Activated naive CD8-positive, alpha-beta T cell treated with anti-CD3 and anti-CD28 coated beads, Interleukin-2, amount 50 U/mL, for 24 hours (primary cell): ENCODE measurements at regions not wholly inside any gene's neighbourhood (a gene's known extent, or its start where the extent isn't known, plus 50 kb on each side); places are given as distances from the start of the nearest gene placed in this dataset.
"Not testable (repeated sequence)": the region's sequence is repeated elsewhere in the genome, so short reads cannot be mapped to it uniquely, and the experiment has no call there.

ENCODE experiments used
- ATAC-seq: fragments of 150-1000 bp; cut with Tn5 transposase; one replicate; pipeline ENCODE4 v1.10.0; 2021
- DNase-seq: peaks from one replicate; pipeline ENCODE4 v3.0.0; 2021
- H3K27ac Mint-ChIP-seq: one replicate; pipeline ENCODE4 v1.8.0; 2021; ENCODE audit warnings: mild to moderate bottlenecking, mixed read lengths
- H3K27me3 Mint-ChIP-seq: one replicate; pipeline ENCODE4 v1.8.0; 2021; ENCODE audit warnings: mixed read lengths
- H3K36me3 Mint-ChIP-seq: one replicate; pipeline ENCODE4 v1.8.0; 2021; ENCODE audit warnings: low read depth, mixed read lengths
- H3K4me1 Mint-ChIP-seq: one replicate; pipeline ENCODE4 v1.8.0; 2021; ENCODE audit warnings: mixed read lengths
- H3K4me3 Mint-ChIP-seq: one replicate; pipeline ENCODE4 v1.8.0; 2021; ENCODE audit warnings: mild to moderate bottlenecking, moderate library complexity, mixed read lengths
- H3K9me3 Mint-ChIP-seq: one replicate; pipeline ENCODE4 v1.8.0; 2021; ENCODE audit warnings: mixed read lengths

GRCh38 chr16:21523411-21524067 lies 75.8 kb upstream of the METTL9 start:
- H3K36me3 Mint-ChIP-seq = peaks cover 5% of the 10 kb centered on the region
- no peak for DNase-seq
- no peaks in the 10 kb centered on the region for H3K9me3 Mint-ChIP-seq
- H3K27me3 Mint-ChIP-seq = no peaks in the 10 kb centered on the region
- no peak overlapping the region for H3K4me3 Mint-ChIP-seq
- ATAC-seq = no peak
- no peak overlapping the region for H3K27ac Mint-ChIP-seq
- H3K4me1 Mint-ChIP-seq = peaks cover 5% of the 10 kb centered on the region

DNA sequence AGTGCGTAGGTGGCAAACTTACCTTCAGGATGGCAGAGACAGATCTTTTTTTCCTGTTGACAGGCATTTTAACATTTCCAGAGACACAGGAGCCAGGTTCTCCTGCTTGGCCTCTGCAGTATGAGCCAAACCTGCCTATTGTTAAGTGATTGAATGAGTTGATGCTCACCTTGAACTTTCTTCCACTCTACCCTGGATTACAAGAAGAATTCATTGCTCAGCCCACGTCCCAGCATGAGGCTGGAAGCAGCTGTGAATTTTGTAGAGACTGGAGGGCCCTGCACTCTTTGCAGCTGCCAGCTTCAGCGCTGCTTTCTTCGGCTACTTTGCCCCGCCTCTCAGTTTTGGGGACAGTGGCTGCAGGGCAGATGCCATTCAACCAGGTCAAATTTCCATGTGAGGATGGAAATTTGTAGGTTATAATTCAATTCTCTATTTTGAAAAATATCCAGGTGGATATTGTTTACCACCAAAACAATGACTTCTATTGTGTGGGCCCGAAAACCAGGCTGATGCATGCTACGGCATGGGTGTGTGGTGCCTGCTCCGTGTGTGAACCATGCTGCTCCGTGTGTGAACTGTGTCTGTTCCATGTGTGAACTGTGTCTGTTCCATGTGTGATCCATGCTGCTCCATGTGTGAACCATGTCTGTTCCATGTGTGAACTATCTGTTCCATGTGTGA lies 75.2 kb upstream of the METTL9 start:
- H3K36me3 Mint-ChIP-seq = peaks cover 3% of the 10 kb centered on the region
- H3K4me3 Mint-ChIP-seq = no peak overlapping the region
- H3K27ac Mint-ChIP-seq = no peak overlapping the region
- DNase-seq (no peak), ATAC-seq (no peak)
- no peaks in the 10 kb centered on the region for H3K27me3 Mint-ChIP-seq
- H3K9me3 Mint-ChIP-seq = no peaks in the 10 kb centered on the region
- H3K4me1 Mint-ChIP-seq = peaks cover 3% of the 10 kb centered on the region

GRCh38 chr16:21524752-21525028 lies 74.7 kb upstream of the METTL9 start:
- H3K9me3 Mint-ChIP-seq, H3K27ac Mint-ChIP-seq, H3K36me3 Mint-ChIP-seq, H3K4me1 Mint-ChIP-seq, H3K4me3 Mint-ChIP-seq, DNase-seq, ATAC-seq, H3K27me3 Mint-ChIP-seq: not testable (repeated sequence)

DNA sequence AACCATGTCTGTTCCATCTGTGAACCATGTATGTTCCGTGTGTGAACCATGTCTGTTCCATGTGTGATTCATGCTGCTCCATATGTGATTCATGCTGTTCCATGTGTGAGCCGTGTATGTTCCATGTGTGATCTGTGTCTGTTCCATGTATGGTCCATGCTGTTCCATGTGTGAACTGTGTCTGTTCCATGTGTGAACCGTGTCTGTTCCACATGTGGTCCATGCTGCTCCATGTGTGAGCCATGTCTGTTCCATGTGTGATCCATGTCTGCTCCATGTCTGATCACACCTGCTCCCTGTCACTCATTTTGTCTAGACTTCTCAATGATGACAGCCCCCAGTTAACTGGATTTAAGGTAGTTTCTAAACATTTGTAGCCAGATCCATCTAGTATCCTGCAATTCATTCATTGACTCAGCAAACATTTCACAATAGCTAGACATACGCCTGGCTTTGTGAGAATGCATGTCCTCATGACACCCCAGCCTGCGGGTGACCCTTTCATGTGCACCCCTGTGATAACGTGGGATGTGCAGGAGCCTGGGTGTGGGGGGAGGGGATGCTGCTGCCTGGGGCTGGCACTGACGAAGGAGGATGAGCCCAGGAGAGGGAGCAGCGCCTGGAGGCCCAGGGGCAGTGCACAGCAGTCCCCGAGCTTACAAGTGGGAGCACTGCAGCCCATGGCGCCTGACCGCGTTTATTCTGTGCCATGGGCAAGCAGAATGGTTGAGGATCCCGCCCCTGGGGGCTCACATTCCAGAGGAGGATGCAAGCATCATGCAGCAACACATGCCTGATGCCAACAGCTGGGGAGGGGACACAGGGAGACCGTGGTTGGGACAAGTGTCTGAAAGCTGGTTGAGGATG lies 74.1 kb upstream of the METTL9 start:
- not testable (repeated sequence) for H3K27ac Mint-ChIP-seq, H3K36me3 Mint-ChIP-seq, H3K9me3 Mint-ChIP-seq, ATAC-seq, H3K4me3 Mint-ChIP-seq, H3K27me3 Mint-ChIP-seq, DNase-seq, H3K4me1 Mint-ChIP-seq

- not testable (repeated sequence) for H3K9me3 Mint-ChIP-seq, H3K27me3 Mint-ChIP-seq, DNase-seq, H3K4me1 Mint-ChIP-seq, H3K36me3 Mint-ChIP-seq, H3K27ac Mint-ChIP-seq, H3K4me3 Mint-ChIP-seq, ATAC-seq
These were observed 73.1 kb upstream of the METTL9 start for GRCh38 chr16:21525956-21526922.

- DNase-seq (no peak), ATAC-seq (no peak)
- Mint-ChIP-seq H3K27ac (no peak overlapping the region), H3K4me1 (no peaks in the 10 kb centered on the region), H3K27me3 (peaks cover 3% of the 10 kb centered on the region), H3K36me3 (no peaks in the 10 kb centered on the region), H3K9me3 (no peaks in the 10 kb centered on the region), H3K4me3 (no peak overlapping the region)
These were observed 72.2 kb upstream of the METTL9 start for GRCh38 chr16:21526923-21527807.

GRCh38 chr16:21529060-21529658 lies 70.2 kb upstream of the METTL9 start:
- not testable (repeated sequence) for ATAC-seq

GRCh38 chr16:21530729-21531383 lies 68.5 kb upstream of the METTL9 start:
- H3K27me3 Mint-ChIP-seq, H3K9me3 Mint-ChIP-seq, H3K4me3 Mint-ChIP-seq, DNase-seq, H3K27ac Mint-ChIP-seq, ATAC-seq, H3K36me3 Mint-ChIP-seq, H3K4me1 Mint-ChIP-seq: not testable (repeated sequence)

More at GRCh38 chr16:21529060-21529658, 70.2 kb upstream of the METTL9 start:
- H3K27ac Mint-ChIP-seq, DNase-seq, H3K27me3 Mint-ChIP-seq, H3K4me1 Mint-ChIP-seq, H3K9me3 Mint-ChIP-seq, H3K36me3 Mint-ChIP-seq, H3K4me3 Mint-ChIP-seq: not testable (repeated sequence)

GRCh38 chr16:21532996-21533395 lies 66.4 kb upstream of the METTL9 start:
- H3K27ac Mint-ChIP-seq, H3K36me3 Mint-ChIP-seq, H3K4me1 Mint-ChIP-seq, ATAC-seq, H3K27me3 Mint-ChIP-seq, DNase-seq, H3K9me3 Mint-ChIP-seq, H3K4me3 Mint-ChIP-seq: not testable (repeated sequence)

- not testable (repeated sequence) for H3K36me3 Mint-ChIP-seq, ATAC-seq, DNase-seq, H3K9me3 Mint-ChIP-seq, H3K27me3 Mint-ChIP-seq, H3K27ac Mint-ChIP-seq, H3K4me1 Mint-ChIP-seq, H3K4me3 Mint-ChIP-seq
These were observed 65.9 kb upstream of the METTL9 start for GRCh38 chr16:21533474-21533873.

DNA sequence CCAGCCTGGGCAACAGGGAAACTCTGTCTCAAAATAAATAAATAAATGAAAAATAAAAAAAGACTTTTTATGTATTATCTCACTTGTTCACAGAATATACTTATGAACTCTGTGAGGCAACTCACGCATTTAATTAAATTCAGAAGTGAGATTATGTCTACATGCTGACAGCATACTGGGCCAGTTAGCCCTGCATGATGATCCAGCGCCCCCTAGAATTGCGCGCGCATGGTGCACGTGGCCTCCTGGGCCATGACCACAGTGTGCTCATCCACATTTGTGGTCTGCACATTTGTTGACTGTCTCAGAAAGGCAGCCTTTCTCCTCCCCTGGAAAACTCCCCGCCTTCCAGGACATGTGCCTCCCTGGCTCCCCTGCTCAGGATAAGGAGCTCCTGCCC lies 64.8 kb upstream of the METTL9 start:
- not testable (repeated sequence) for H3K9me3 Mint-ChIP-seq, H3K36me3 Mint-ChIP-seq, H3K4me1 Mint-ChIP-seq, H3K27me3 Mint-ChIP-seq, H3K4me3 Mint-ChIP-seq, H3K27ac Mint-ChIP-seq, DNase-seq
- peak; percentile 33 for ATAC-seq

DNA sequence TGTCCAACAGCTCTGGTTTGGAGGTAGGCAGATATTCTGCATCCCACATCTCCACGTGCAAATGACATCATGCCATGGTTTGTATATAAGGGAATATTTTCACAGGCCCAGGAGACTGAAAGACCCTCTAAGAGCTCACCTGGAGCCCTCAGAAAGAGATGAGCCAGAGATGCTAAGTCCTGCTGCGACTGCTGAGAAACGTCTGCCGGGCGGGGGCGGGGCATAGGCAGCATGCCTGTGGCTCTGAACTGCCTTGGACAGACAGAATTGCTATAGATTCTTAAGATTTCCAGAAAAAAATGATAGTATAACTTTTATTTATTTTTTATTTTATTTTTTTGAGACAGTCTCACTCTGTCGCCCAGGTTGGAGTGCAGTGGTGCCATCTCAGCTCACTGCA lies 64.2 kb upstream of the METTL9 start:
- H3K4me3 Mint-ChIP-seq, H3K9me3 Mint-ChIP-seq, ATAC-seq, H3K27ac Mint-ChIP-seq, H3K36me3 Mint-ChIP-seq, DNase-seq, H3K27me3 Mint-ChIP-seq: not testable (repeated sequence)
- H3K4me1 Mint-ChIP-seq = peaks cover 15% of the 10 kb centered on the region

- not testable (repeated sequence) for H3K9me3 Mint-ChIP-seq, H3K36me3 Mint-ChIP-seq, ATAC-seq, H3K27ac Mint-ChIP-seq, H3K4me3 Mint-ChIP-seq, DNase-seq, H3K27me3 Mint-ChIP-seq
- peaks cover 28% of the 10 kb centered on the region for H3K4me1 Mint-ChIP-seq
These were observed 62.6 kb upstream of the METTL9 start for GRCh38 chr16:21536740-21537139.
